Trophoblast cell (in vitro differentiated cells and primary cell): ENCODE measurements at regions not wholly inside any gene's neighbourhood (a gene's known extent, or its start where the extent isn't known, plus 50 kb on each side); places are given as distances from the start of the nearest gene placed in this dataset.
"Not testable (repeated sequence)": the region's sequence is repeated elsewhere in the genome, so short reads cannot be mapped to it uniquely, and the experiment has no call there.

ENCODE experiments used
- DNase-seq, 2 donors: peaks; one replicate each; pipeline ENCODE4 v3.0.0-alpha.2; 2016
- H2AFZ ChIP-seq: 2 replicates; pipeline ENCODE4 v1.6.1; 2013; ENCODE audit warnings: low read length, moderate library complexity, mild to moderate bottlenecking; ENCODE audit not compliant: insufficient read depth, poor library complexity
- H2AK5ac ChIP-seq: 2 replicates; pipeline ENCODE4 v1.6.1; 2013; ENCODE audit warnings: mild to moderate bottlenecking, low read length
- H2BK120ac ChIP-seq: 2 replicates; pipeline ENCODE4 v1.6.1; 2013; ENCODE audit warnings: low read length, mild to moderate bottlenecking, moderate library complexity; ENCODE audit not compliant: insufficient read depth, poor library complexity
- H2BK12ac ChIP-seq: 2 replicates; pipeline ENCODE4 v1.6.1; 2013; ENCODE audit warnings: mild to moderate bottlenecking, low read length, moderate library complexity
- H2BK5ac ChIP-seq: 2 replicates; pipeline ENCODE4 v1.6.1; 2013; ENCODE audit warnings: low read length, low read depth, moderate library complexity, mild to moderate bottlenecking; ENCODE audit not compliant: poor library complexity
- H3K14ac ChIP-seq: 2 replicates; pipeline ENCODE4 v1.6.1; 2013; ENCODE audit warnings: mild to moderate bottlenecking, low read length
- H3K18ac ChIP-seq: 2 replicates; pipeline ENCODE4 v1.6.1; 2013; ENCODE audit warnings: mild to moderate bottlenecking, low read length
- H3K23ac ChIP-seq: 2 replicates; pipeline ENCODE4 v1.6.1; 2013; ENCODE audit warnings: low read length
- H3K27ac ChIP-seq: 2 replicates; pipeline ENCODE4 v1.5.1; 2013; ENCODE audit warnings: low read depth, mild to moderate bottlenecking, inconsistent platforms, low read length, moderate library complexity
- H3K27me3 ChIP-seq: 2 replicates; pipeline ENCODE4 v1.6.1; 2013; ENCODE audit warnings: inconsistent platforms, mild to moderate bottlenecking, low read length, moderate library complexity; ENCODE audit not compliant: insufficient read depth
- H3K36me3 ChIP-seq, 2 experiments: 1 replicate in 1 of 2; 2 replicates in 1 of 2; pipeline ENCODE4 v1.6.1; 2013; ENCODE audit warnings: low read length in 2 of 2, mild to moderate bottlenecking in 2 of 2, moderate library complexity in 1 of 2; ENCODE audit not compliant: insufficient read depth in 2 of 2, control insufficient read depth in 1 of 2
- H3K4ac ChIP-seq: 2 replicates; pipeline ENCODE4 v1.6.1; 2013; ENCODE audit warnings: low read depth, mild to moderate bottlenecking, low read length, moderate library complexity
- H3K4me1 ChIP-seq, 2 experiments: 1 replicate in 1 of 2; 2 replicates in 1 of 2; pipeline ENCODE4 v1.6.1; 2013; ENCODE audit warnings: low read length in 2 of 2, mild to moderate bottlenecking in 2 of 2, moderate library complexity in 1 of 2; ENCODE audit not compliant: insufficient read depth in 2 of 2, control insufficient read depth in 1 of 2
- H3K4me2 ChIP-seq: 2 replicates; pipeline ENCODE4 v1.6.1; 2013; ENCODE audit warnings: inconsistent platforms, mild to moderate bottlenecking, low read length, moderate library complexity
- H3K4me3 ChIP-seq: 2 replicates; pipeline ENCODE4 v1.5.1; 2013; ENCODE audit warnings: mild to moderate bottlenecking, low read depth, low read length, inconsistent platforms
- H3K79me1 ChIP-seq: one replicate; pipeline ENCODE4 v1.6.1; 2013; ENCODE audit warnings: low read length
- H3K79me2 ChIP-seq: 2 replicates; pipeline ENCODE4 v1.6.1; 2013; ENCODE audit warnings: low read length, mild to moderate bottlenecking; ENCODE audit not compliant: control insufficient read depth, insufficient read depth, poor library complexity
- H3K9ac ChIP-seq: 2 replicates; pipeline ENCODE4 v1.6.1; 2013; ENCODE audit warnings: mild to moderate bottlenecking, low read length
- H3K9me3 ChIP-seq: 2 replicates; pipeline ENCODE4 v1.6.1; 2013; ENCODE audit warnings: low read depth, mild to moderate bottlenecking, control low read depth, inconsistent platforms, low read length; ENCODE audit not compliant: insufficient read depth
- H4K12ac ChIP-seq: 2 replicates; pipeline ENCODE4 v1.6.1; 2013; ENCODE audit warnings: low read depth, mild to moderate bottlenecking, low read length, moderate library complexity
- H4K8ac ChIP-seq: 2 replicates; pipeline ENCODE4 v1.6.1; 2013; ENCODE audit warnings: low read depth, mild to moderate bottlenecking, low read length, moderate library complexity
- H4K91ac ChIP-seq: one replicate; pipeline ENCODE4 v1.6.1; 2013; ENCODE audit warnings: low read depth, mild to moderate bottlenecking, low read length, moderate library complexity
- WGBS: extraction: QIAGEN DNeasy Blood & Tissue Kit; methylation state at CpG from one replicate; pipeline ENCODE4 v1.1.7; 2013; ENCODE audit warnings: missing lambda C conversion rate; ENCODE audit not compliant: insufficient read length, insufficient coverage; ENCODE audit errors: extremely low coverage; 5-methylcytosine and 5-hydroxymethylcytosine counted together

DNA sequence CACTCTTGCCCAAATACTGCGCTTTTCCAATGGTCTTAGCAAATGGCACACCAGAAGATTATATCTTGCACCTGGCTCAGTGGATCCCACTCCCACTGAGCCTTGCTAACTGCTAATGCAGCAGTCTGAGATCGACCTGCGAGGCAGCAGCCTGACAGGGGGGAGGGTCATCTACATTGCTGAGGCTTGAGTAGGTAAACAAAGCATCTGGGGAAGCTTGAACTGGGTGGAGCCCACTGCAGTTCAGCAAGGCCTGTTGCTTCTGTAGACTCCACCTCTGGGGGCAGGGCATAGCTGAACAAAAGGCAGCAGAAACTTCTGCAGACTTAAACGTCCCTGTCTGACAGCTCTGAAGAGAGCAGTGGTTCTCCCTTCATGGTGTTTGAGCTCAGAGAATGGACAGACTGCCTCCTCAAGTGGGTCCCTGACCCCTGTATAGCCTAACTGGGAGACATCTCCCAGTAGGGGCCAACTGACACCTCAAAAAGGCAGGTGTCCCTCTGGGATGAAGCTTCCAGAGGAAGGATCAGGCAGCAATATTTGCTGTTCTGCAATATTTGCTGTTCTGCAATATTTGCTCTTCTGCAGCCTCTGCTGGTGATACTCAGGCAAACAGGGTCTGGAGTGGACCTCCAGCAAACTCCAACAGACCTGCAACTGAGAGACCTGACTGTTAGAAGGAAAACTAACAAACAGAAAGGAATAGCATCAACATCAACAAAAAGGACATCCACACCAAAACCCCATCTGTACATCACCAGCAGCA is 93.0 kb upstream of the MEGF10 start:
- WGBS: no CpG with 5 or more reads among the region's 4 CpGs
- H3K4me1 ChIP-seq, H3K27ac ChIP-seq, H3K9ac ChIP-seq, H3K79me1 ChIP-seq, H3K9me3 ChIP-seq, H4K91ac ChIP-seq, H2BK120ac ChIP-seq, H3K79me2 ChIP-seq, H2AK5ac ChIP-seq, DNase-seq, H3K4me2 ChIP-seq, H2BK5ac ChIP-seq, H3K23ac ChIP-seq, H3K18ac ChIP-seq, H3K36me3 ChIP-seq, H3K4ac ChIP-seq, H3K4me3 ChIP-seq, H2AFZ ChIP-seq, H4K12ac ChIP-seq, H3K14ac ChIP-seq, H3K27me3 ChIP-seq, H4K8ac ChIP-seq, H2BK12ac ChIP-seq: not testable (repeated sequence)

DNA sequence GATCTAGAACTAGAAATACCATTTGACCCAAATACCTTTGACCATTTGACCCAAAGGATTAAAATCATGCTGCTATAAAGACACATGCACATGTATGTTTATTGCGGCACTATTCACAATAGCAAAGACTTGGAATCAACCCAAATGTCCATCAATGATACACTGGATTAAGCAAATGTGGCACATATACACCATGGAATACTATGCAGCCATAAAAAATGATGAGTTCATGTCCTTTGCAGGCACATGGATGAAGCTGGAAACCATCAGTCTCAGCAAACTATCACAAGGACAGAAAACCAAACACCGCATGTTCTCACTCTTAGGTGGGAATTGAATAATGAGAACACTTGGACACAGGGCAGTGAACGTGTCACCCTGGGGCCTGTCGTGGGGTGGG is 87.9 kb upstream of the MEGF10 start:
- H3K27me3 ChIP-seq, H4K8ac ChIP-seq, H3K14ac ChIP-seq, H4K12ac ChIP-seq, H4K91ac ChIP-seq, H3K9ac ChIP-seq, H2AK5ac ChIP-seq, H3K9me3 ChIP-seq, H3K4me3 ChIP-seq, H3K18ac ChIP-seq, H3K79me2 ChIP-seq, H3K27ac ChIP-seq, H2AFZ ChIP-seq, DNase-seq, H3K4me1 ChIP-seq, H3K36me3 ChIP-seq, H3K23ac ChIP-seq, H3K4me2 ChIP-seq, H3K79me1 ChIP-seq, H3K4ac ChIP-seq, H2BK120ac ChIP-seq, H2BK5ac ChIP-seq, H2BK12ac ChIP-seq: not testable (repeated sequence)
- no CpG with 5 or more reads among the region's 4 CpGs for WGBS

DNA sequence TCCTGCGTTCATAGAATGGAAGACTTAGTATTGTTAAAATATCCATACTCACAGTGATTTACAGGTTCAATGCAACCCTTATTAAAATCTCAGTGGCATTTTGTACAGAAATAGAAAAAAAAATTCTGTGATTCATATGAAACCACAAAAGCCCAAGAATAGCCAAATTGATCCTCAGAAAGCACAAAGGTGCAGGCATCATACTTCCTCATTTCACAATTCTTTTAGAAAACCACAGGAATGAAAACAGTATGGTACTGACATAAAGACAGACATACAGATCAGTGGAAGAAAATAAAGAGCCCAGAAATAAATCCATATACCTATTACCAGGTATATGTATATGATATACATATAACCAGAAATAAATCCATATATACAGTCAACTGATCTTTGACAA is 86.8 kb upstream of the MEGF10 start:
- H3K79me2 ChIP-seq: no peaks in the 10 kb centered on the region
- H4K91ac ChIP-seq: no peak overlapping the region
- no peaks in the 10 kb centered on the region for H3K27me3 ChIP-seq
- no peak overlapping the region for H2AFZ ChIP-seq
- no peaks in the 10 kb centered on the region for H3K4me1 ChIP-seq
- H3K27ac ChIP-seq: no peak overlapping the region
- no peak overlapping the region for H3K18ac ChIP-seq
- no peaks in the 10 kb centered on the region for H3K79me1 ChIP-seq
- no peak overlapping the region for H3K4me2 ChIP-seq
- H2BK5ac ChIP-seq: no peak overlapping the region
- no peak overlapping the region for H3K4me3 ChIP-seq
- H3K23ac ChIP-seq: no peak overlapping the region
- DNase-seq: peak in 1 of 2 donors; percentile 5
- no peak overlapping the region for H3K4ac ChIP-seq
- WGBS: no CpG with 5 or more reads among the region's 1 CpG
- H4K12ac ChIP-seq: no peak overlapping the region
- no peak overlapping the region for H2BK120ac ChIP-seq
- no peak overlapping the region for H3K14ac ChIP-seq
- H2BK12ac ChIP-seq: no peak overlapping the region
- no peaks in the 10 kb centered on the region for H3K9me3 ChIP-seq
- H2AK5ac ChIP-seq: no peak overlapping the region
- no peak overlapping the region for H4K8ac ChIP-seq
- no peak overlapping the region for H3K9ac ChIP-seq
- H3K36me3 ChIP-seq: no peaks in the 10 kb centered on the region

DNA sequence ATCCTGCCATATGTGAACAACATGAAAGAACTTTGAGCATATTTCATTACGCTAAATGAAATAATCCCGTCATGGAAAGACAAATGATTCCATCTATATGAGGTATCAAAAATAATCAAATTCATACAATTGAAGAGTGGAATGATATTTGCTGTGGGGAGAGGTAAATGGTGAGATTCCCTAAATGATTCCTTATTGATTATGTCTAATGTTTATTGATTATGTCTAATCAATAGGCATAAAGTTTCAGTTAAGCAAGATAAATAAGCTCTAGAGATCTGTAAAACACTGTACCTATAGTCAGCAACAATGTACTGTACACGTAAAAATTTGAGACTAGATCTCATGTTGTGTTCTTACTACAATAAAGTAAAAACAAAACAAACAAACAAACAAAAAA is 85.4 kb upstream of the MEGF10 start:
- no peak overlapping the region for H4K8ac ChIP-seq
- WGBS: no CpG with 5 or more reads among the region's 3 CpGs
- H3K14ac ChIP-seq: no peak overlapping the region
- no peak overlapping the region for H2AFZ ChIP-seq
- H2AK5ac ChIP-seq: no peak overlapping the region
- peaks cover 0 to 1% of the 10 kb centered on the region in 2 experiments for H3K4me1 ChIP-seq
- H4K12ac ChIP-seq: no peak overlapping the region
- H3K18ac ChIP-seq: no peak overlapping the region
- H4K91ac ChIP-seq: no peak overlapping the region
- no peaks in the 10 kb centered on the region for H3K79me1 ChIP-seq
- no peak overlapping the region for H3K9ac ChIP-seq
- no peaks in the 10 kb centered on the region for H3K9me3 ChIP-seq
- H2BK120ac ChIP-seq: no peak overlapping the region
- H3K4me3 ChIP-seq: no peak overlapping the region
- DNase-seq: no peak
- H2BK5ac ChIP-seq: no peak overlapping the region
- no peak overlapping the region for H3K4ac ChIP-seq
- no peak overlapping the region for H3K4me2 ChIP-seq
- no peak overlapping the region for H3K23ac ChIP-seq
- no peaks in the 10 kb centered on the region for H3K36me3 ChIP-seq
- H3K79me2 ChIP-seq: no peaks in the 10 kb centered on the region
- H2BK12ac ChIP-seq: no peak overlapping the region
- H3K27ac ChIP-seq: no peak overlapping the region
- no peaks in the 10 kb centered on the region for H3K27me3 ChIP-seq
